NCI-H1105 treated with DMSO at 0.1 percent for 48 hours (cell line): ENCODE measurements at regions not wholly inside any gene's neighbourhood (a gene's known extent, or its start where the extent isn't known, plus 50 kb on each side); places are given as distances from the start of the nearest gene placed in this dataset.
A peak's percentile ranks its signal among the peaks of the same experiment; 100 is the strongest.

ENCODE experiments used
- DNase-seq: peaks from one replicate; lab custom pipeline; 2025; lab: John Stamatoyannopoulos, UW

DNA sequence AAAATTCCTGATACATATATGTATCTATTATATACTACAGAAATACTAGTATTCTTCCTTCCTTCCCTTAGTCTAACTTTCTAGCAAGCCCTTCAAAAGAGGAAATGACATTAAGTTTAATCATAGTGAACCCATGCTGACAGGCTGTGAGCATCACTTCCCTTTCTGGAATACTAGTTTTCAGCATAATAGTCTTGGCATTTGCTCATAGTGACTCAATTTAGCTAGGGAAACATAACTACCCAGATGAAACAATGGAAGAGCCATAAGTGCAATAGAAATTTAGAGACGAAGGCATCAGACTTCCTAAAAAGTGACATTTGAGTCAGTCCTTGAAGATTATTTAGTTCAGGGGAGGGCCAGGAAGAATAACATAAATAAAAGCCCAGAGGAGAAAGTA lies 184.5 kb upstream of the CRY1 start:
- DNase-seq: no peak

DNA sequence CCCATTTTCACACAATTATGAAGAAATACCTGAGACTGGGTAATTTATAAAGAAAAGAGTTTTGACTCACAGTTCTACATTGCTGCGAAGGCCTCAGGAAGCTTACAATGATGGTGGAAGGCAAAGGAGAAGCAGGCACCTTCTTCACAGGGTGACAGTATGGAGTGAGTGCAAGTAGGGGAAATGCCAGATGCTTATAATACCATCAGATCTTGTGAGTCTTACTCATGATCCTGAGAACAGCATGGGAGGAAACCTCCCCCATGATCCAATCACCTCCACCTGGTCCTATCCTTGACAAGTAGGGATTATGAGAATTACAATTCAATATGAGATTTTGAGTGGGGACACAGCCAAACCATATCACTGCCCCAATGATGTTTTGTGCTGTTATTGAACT lies 189.3 kb upstream of the CRY1 start:
- no peak for DNase-seq

DNA sequence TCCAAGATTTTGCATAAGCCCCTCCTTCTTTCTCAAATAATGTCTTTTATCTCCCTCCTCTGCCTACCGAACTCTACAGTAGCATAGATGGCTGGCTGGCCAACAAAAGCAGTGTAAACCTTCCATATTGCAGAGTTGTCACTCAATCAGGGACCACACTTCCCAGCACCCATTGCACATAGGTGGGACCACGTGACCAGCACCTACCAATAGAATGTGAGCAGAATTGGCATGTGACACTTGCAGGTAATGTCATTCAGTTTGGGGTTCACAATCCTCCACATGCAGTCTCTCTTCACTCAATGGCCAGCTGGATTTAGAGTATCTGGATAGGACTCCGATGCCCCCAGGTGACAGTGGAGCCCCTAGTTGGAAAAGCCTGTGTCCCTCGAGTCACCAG lies 190.3 kb upstream of the CRY1 start:
- no peak for DNase-seq

GRCh38 chr12:107284692-107285091 lies 191.3 kb upstream of the CRY1 start:
- DNase-seq: no peak

DNA sequence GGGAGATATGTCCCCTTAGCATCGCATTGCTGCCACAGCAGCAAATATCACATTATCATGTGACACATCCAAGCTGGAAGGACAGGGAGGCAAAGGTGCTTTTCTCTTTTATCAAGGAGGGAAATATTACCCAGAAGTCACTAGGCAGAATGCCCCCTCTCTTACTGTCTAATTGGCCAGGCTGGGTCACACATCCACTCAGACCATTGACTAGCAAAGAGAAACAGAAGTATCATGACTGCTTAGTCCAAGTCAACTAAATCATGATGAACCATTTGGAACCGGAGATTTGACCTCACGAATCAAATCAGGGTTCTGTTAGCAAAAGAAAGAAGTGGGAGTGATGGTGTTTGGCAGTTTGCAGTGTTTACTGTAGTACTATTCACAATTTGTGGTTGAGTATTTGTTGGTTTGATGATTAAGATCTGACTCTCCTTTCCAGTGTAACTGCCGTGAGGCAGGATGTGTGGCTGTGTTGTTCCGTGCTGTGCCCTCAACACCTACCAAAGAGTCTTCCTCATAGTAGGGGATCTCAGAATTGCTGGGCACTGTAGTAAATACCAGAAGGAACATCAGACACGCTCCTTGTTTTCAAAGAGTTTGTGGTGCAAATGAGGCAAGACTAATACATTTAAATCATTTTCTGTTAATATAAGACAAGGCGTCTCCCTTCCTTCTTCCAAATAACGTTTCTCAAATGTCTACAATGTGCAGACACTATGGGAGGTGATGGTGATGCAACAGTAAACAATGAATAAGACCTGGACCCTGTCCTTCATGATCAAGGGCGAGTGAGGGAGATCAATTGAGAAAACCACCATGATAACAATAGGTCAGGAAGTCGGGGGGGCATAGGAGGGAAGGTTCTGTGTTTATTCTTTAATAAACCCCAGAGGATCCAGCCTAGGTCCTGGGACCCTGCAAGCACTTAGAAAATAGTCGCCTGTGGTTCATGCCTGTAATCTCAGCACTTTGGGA lies 194.4 kb upstream of the CRY1 start:
- no peak for DNase-seq

DNA sequence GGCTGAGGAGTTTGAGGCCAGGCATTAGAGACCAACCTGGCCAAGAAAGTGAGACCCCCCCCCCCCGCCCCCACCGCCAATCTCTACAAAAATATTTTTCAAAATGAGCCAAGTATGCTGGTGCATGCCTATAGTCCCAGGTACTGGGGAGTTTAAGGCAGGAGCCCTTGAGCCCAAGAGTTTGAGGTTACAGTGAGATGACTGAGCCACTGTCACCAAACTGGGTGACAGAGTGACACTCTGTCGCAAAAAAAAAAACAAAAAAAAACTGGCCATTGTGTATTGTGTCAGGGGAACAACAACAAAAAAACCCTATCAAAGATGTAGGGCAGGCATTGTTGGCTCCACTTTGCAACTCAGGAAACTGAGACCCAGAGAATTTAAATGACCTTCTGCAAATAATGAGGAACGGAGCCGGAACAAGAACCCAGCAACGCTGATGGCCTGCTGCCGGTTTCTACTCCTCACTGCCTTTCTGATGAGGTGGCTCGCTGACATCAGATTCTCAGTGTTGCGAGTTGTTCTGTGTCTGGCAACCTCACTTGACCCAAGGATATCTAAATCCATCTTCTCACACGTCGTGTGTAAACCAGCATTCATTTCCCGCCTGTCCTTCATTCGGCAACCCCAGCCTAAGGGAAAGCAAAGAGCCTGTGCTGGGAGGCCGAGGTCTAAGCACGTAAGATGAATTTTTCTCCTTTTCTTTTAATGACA lies 195.2 kb upstream of the CRY1 start:
- DNase-seq: no peak

- no peak for DNase-seq
Measured at GRCh38 chr12:107291018-107291417, 197.7 kb upstream of the CRY1 start.

GRCh38 chr12:107296681-107297089 lies 203.3 kb upstream of the CRY1 start:
- no peak for DNase-seq

DNA sequence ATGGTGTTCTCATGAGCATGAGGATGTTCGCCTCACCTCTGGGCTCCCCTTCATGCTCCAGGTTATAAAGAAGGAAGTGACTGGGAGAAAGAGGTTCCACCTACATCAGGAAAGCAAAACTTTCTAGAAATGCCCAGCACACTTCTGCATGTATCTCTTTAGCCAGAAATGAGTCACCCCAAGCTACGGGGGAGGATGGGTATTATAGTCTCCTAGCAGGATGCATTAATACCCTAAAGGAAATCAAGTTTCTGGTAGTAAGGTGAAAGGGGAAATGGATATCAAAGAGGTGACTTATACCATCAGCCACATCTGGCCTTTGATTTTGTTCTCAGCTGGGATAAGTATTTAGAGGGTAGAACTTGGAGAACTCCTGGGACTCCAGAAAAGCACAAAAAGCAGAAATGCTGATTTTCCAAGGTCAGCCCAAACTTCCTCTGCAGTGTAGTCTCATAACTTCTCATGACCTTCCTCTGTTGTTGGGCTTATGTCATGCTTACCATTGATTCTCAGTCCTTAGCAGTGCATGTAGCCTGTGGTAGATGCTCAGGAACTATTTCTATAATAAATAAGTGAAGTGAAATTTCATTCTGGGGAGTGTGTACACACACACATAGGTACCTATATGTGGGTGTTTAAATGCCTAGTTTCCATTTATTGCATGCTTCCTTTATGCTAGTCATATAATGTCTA lies 209.4 kb upstream of the CRY1 start:
- no peak for DNase-seq

DNA sequence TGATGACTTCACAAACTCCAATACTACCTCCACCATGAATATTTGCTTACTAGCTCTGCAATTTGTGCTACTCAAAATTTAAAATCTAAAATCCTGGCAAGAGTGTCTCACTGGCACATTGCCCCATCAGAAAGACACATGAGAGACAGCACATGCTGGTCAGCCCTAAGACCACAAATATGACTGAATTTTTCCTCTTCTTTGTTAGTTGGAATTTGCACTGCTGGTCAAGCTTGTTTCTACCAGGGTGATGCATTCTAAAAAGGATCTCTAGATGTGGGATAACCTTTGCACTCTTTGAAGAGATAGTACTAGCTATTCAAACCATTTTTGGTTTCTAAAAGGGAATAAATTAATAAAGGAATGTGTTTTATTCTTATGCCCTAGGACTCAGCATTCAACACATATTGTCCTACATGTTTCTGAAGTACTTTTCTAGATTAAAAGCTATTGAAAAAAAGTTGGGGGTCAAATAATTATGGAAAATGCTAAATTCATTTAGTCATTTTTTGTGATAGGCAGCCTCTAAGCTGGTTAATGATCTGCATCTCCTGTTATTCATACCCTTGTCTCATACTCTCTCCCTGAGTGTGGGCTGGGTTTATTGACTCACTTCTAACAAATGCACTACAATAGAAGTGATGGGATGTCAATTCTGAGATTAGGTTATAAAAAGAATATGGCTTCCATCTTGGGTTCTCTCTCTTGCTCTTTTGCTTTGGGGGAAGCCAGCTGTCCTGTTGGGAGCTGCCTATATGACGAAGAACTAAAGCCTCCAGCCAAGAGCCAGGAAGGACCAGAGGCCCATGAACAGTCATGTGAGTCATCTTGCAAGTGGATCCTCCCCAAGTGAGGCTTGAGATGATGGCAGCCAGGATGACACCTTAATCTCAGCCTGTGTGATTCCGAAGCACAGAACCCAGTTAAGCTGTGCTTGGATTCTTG lies 211.5 kb upstream of the CRY1 start:
- DNase-seq: no peak

DNA sequence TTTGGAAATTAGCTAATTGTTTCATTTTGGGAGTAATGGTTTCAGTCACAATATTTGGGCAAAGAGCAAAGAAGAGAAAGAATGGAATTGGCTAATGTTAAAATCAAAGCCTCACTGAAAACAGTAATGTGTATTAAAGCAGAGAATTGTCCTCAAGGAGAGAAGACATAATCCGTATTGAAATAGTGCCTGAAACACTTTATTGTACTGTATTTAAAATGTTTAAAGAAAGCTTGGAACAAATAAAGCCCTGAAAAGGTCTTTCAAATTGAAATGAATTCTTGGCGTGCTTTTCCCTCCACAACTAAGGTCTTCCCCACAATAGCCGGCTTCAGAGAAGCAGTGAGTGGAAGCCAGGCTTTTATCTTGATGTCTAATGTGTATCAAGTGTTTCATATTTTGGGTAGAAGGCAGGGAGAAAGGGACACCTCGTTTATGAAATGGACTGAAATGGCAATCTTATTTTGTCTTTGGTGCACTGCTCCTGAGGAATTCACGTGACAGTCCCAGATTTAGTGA lies 212.9 kb upstream of the CRY1 start:
- no peak for DNase-seq

DNA sequence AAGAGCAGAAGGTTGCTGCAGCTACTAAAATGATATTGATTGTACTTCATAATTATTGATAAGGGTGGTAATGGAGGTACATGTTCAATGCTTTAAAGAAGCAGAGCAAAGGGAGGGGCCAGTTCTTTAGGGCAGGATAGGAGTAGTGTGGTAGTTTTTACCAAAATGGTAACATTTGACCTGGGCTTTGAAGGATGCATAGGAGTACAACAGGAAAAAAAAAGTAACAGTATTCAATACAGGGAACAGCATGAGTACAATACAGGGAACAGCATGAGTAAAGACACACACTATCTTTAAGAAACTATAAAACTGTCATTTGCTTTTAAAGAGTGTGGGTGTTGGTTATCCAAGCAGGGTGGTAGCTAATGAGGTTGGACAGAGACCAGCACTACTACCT lies 215.0 kb upstream of the CRY1 start:
- no peak for DNase-seq

DNA sequence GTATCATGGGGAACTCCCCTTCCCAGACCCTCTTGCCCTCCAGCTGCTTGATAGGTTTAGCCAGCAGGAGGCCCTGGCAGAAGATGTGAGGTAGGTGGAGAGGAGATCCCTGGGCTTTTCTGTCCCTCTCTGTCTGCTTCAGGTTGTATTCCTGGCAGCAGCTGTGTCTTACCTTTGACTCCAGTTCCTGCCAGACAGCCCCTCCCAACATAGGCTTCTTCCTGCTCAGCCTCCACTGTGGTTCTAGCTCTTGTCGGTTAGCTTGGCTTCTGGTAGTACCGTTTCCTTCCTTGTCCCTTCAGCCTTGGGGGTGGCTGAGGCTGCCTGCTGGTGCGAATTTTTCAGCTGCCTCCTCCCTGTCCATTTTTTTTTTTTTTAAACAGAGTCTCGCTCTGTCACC lies 215.7 kb upstream of the CRY1 start:
- DNase-seq: no peak

- no peak for DNase-seq
Measured at GRCh38 chr12:107310621-107311020, 217.3 kb upstream of the CRY1 start.

DNA sequence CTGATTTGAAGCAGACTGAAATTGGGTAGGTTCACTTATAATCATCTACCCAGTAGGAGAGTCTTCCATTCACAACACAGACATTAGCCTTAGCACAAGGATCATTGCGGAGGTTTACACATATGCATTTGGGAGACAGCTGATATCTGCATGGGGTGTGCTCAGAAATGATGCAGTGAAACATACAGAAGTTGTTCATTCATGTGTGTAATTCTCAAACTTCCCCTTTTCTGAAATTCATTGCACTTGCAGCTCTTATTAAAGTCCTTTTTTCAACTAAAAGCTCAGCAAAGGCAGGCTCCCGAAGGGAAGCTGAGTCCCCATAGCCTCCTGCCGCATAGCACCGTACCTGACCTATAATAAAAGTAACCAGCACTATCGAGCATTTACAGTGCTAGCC lies 218.3 kb upstream of the CRY1 start:
- no peak for DNase-seq

- DNase-seq: peak; percentile 89
Measured at GRCh38 chr12:107317751-107318555, 224.6 kb upstream of the CRY1 start.

DNA sequence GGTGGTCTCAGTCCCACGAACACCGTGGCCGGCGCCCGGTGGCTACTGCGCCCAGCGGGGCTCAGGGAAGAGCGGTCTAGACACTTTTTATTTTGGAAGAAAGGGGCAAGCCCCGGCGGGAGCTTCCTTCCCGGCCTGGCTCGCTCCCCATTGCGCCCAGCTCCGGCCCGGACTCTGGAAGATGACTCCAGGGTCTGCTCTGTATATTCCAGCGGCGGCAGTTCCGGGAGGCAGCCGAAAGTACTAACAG lies 225.1 kb upstream of the CRY1 start:
- DNase-seq: no peak

GRCh38 chr12:107318806-107319532 lies 225.6 kb upstream of the CRY1 start:
- DNase-seq: peak; percentile 37

- no peak for DNase-seq
Measured at GRCh38 chr12:107319533-107320032, 226.2 kb upstream of the CRY1 start.
